ENCODE measurements at regions not wholly inside any gene's neighbourhood (a gene's known extent, or its start where the extent isn't known, plus 50 kb on each side); places are given as distances from the start of the nearest gene placed in this dataset.

GRCh38 chr4:18082236-18082635, 60.7 kb upstream of the LCORL start:
- no peak for TF ChIP-seq CTCF (conservative IDR thresholded peaks at IDR 0.05)
- no peak for TF ChIP-seq EZH2 (IDR thresholded peaks at IDR 0.05; ENCODE audit: low read depth)

Data from PC-9 (cell line).